ENCODE measurements at regions not wholly inside any gene's neighbourhood (a gene's known extent, or its start where the extent isn't known, plus 50 kb on each side); places are given as distances from the start of the nearest gene placed in this dataset.

GRCh38 chr18:61724532-61724931 is 168.3 kb downstream of the RNF152 start:
- H3K36me3 ChIP-seq: no peaks in the 10 kb centered on the region
- no peaks in the 10 kb centered on the region for H3K27me3 ChIP-seq
- DNase-seq: no peak
- intact Hi-C loops (cut with DNase I): no loop called here
- 84 to 88% (median 86%) methylated on average over 8 of the region's 8 CpGs for WGBS, 3 donors
- H3K27ac ChIP-seq: no peak overlapping the region
- TF ChIP-seq, protein P1, sequence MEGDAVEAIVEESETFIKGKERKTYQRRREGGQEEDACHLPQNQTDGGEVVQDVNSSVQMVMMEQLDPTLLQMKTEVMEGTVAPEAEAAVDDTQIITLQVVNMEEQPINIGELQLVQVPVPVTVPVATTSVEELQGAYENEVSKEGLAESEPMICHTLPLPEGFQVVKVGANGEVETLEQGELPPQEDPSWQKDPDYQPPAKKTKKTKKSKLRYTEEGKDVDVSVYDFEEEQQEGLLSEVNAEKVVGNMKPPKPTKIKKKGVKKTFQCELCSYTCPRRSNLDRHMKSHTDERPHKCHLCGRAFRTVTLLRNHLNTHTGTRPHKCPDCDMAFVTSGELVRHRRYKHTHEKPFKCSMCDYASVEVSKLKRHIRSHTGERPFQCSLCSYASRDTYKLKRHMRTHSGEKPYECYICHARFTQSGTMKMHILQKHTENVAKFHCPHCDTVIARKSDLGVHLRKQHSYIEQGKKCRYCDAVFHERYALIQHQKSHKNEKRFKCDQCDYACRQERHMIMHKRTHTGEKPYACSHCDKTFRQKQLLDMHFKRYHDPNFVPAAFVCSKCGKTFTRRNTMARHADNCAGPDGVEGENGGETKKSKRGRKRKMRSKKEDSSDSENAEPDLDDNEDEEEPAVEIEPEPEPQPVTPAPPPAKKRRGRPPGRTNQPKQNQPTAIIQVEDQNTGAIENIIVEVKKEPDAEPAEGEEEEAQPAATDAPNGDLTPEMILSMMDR (IDR thresholded peaks at IDR 0.05): no peak
- TF ChIP-seq POLR2A (IDR thresholded peaks at IDR 0.05): no peak
- no peak for TF ChIP-seq EP300 (IDR thresholded peaks at IDR 0.05)
- no peaks in the 10 kb centered on the region for H3K4me1 ChIP-seq (ENCODE audit: insufficient read depth)
- no peaks in the 10 kb centered on the region for H3K9me3 ChIP-seq
- no peak overlapping the region for H3K4me3 ChIP-seq

- intact Hi-C loops (cut with DNase I): no loop called here
- H3K36me3 ChIP-seq: no peaks in the 10 kb centered on the region
- no peaks in the 10 kb centered on the region for H3K9me3 ChIP-seq
- 94 to 95% (median 95%) methylated on average over 2 of the region's 2 CpGs for WGBS, 3 donors
- no peaks in the 10 kb centered on the region for H3K27me3 ChIP-seq
- no peaks in the 10 kb centered on the region for H3K4me1 ChIP-seq (ENCODE audit: insufficient read depth)
- TF ChIP-seq, protein P1 (IDR thresholded peaks at IDR 0.05): no peak
- TF ChIP-seq EP300 (IDR thresholded peaks at IDR 0.05) (no peak), POLR2A (IDR thresholded peaks at IDR 0.05) (no peak)
- H3K27ac ChIP-seq: no peak overlapping the region
- H3K4me3 ChIP-seq: no peak overlapping the region
- DNase-seq: no peak
These were observed 170.6 kb downstream of the RNF152 start for GRCh38 chr18:61722247-61722646.

DNA sequence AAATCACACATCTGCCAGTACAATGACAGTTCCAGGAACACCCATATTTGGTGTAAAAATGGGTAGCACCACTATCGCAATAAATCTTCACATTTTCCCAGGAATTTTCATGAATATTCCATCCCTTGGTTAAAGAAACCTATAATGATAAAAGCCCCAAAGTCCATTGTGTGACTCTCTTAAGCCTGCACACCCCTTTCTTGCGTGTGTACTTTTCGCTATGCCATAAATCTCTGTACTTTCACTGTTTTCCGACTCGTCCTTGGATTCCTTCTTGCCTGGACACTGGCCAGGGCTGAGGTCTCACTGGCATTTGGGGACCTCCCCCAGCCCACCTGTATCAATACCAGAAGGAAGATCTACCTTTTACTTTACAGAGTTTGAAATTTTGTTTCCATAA is 172.3 kb downstream of the RNF152 start:
- no peak for DNase-seq
- no peaks in the 10 kb centered on the region for H3K36me3 ChIP-seq
- no peak for TF ChIP-seq EP300 (IDR thresholded peaks at IDR 0.05)
- TF ChIP-seq POLR2A (IDR thresholded peaks at IDR 0.05): no peak
- TF ChIP-seq, protein P1 (IDR thresholded peaks at IDR 0.05): no peak
- no peaks in the 10 kb centered on the region for H3K27me3 ChIP-seq
- no peaks in the 10 kb centered on the region for H3K4me1 ChIP-seq (ENCODE audit: insufficient read depth)
- 54 to 62% (median 56%) methylated on average over 5 of the region's 5 CpGs for WGBS, 3 donors
- intact Hi-C loops (cut with DNase I): no loop called here
- no peak overlapping the region for H3K4me3 ChIP-seq
- no peaks in the 10 kb centered on the region for H3K9me3 ChIP-seq
- no peak overlapping the region for H3K27ac ChIP-seq

- no peaks in the 10 kb centered on the region for H3K9me3 ChIP-seq
- no peak overlapping the region for H3K27ac ChIP-seq
- H3K4me3 ChIP-seq: no peak overlapping the region
- no peaks in the 10 kb centered on the region for H3K27me3 ChIP-seq
- DNase-seq: no peak
- intact Hi-C loops (cut with DNase I): no loop called here
- 78 to 86% (median 85%) methylated on average over 1 of the region's 1 CpG for WGBS, 3 donors
- TF ChIP-seq, protein P1 (IDR thresholded peaks at IDR 0.05): no peak
- H3K4me1 ChIP-seq (ENCODE audit: insufficient read depth): no peaks in the 10 kb centered on the region
- no peaks in the 10 kb centered on the region for H3K36me3 ChIP-seq
These were observed 173.1 kb downstream of the RNF152 start for GRCh38 chr18:61719671-61720070.

DNA sequence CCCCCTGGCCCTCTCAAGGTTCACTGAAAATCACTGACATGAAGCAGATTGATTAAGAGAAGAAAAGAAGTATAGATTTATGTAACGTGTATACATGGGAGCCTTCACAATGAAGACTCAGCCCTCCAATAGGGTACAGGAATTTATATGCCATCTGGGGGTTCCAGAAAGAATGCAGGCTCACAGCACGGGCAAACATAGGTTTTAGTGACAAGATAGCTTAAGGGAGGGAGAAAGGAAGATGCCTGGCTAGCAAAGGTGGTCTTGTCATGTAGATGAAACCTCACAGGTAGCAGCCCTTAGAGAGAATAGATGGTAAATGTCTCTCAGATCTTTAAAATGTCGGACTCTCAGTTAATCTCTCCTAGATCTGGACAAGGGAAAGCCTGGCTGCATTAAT is 173.9 kb downstream of the RNF152 start:
- Histone ChIP-seq H3K27ac (no peak overlapping the region), H3K36me3 (no peaks in the 10 kb centered on the region), H3K4me3 (no peak overlapping the region), H3K27me3 (no peaks in the 10 kb centered on the region), H3K9me3 (no peaks in the 10 kb centered on the region), H3K4me1 (ENCODE audit: insufficient read depth) (no peaks in the 10 kb centered on the region)
- DNase-seq: no peak
- intact Hi-C loops (cut with DNase I): no loop called here
- no peak for TF ChIP-seq EP300 (IDR thresholded peaks at IDR 0.05)
- TF ChIP-seq, protein P1 (IDR thresholded peaks at IDR 0.05): no peak
- TF ChIP-seq POLR2A (IDR thresholded peaks at IDR 0.05): no peak
- 80 to 88% (median 84%) methylated on average over 3 of the region's 3 CpGs for WGBS, 3 donors

Data from ovary (tissue), 7 donors.